HFF-Myc (cell line): ENCODE measurements at regions not wholly inside any gene's neighbourhood (a gene's known extent, or its start where the extent isn't known, plus 50 kb on each side); places are given as distances from the start of the nearest gene placed in this dataset.

Experiments
- DNase-seq: peaks from one replicate; pipeline ENCODE4 v3.0.0-alpha.2; 2011; ENCODE audit warnings: low read depth; ENCODE audit errors: extremely low read depth
- H3K4me3 ChIP-seq: replicated peaks from 2 replicates; pipeline ENCODE4 v1.5.1; 2011; ENCODE audit warnings: low read depth, mild to moderate bottlenecking, control low read depth, low read length
- TF ChIP-seq, protein P1 (sequence below): IDR thresholded peaks from 2 replicates; pipeline ENCODE4 v1.5.1; 2012; ENCODE audit warnings: mild to moderate bottlenecking, low read depth, low read length, control low read depth; ENCODE audit errors: missing control alignments

DNA sequence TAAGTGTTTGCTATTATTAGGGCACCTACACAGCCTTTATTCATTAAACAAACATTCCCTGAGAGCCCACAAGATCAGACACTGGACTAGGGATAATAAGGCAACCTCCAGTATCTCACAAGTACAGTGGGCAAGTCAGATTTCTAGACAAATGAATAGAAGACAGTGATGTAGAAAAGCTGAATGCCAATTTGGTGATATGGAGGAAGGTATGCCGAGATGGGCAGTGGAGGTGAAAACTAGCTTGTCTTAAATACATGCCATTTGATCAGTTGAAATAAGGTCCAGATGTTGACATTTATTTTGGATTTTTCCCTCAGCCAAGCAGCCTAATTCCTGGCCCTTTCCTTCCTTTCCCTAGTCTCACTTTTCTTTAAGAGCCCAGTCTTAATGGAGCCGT is 130.3 kb downstream of the RXFP2 start:
- TF ChIP-seq, protein P1, sequence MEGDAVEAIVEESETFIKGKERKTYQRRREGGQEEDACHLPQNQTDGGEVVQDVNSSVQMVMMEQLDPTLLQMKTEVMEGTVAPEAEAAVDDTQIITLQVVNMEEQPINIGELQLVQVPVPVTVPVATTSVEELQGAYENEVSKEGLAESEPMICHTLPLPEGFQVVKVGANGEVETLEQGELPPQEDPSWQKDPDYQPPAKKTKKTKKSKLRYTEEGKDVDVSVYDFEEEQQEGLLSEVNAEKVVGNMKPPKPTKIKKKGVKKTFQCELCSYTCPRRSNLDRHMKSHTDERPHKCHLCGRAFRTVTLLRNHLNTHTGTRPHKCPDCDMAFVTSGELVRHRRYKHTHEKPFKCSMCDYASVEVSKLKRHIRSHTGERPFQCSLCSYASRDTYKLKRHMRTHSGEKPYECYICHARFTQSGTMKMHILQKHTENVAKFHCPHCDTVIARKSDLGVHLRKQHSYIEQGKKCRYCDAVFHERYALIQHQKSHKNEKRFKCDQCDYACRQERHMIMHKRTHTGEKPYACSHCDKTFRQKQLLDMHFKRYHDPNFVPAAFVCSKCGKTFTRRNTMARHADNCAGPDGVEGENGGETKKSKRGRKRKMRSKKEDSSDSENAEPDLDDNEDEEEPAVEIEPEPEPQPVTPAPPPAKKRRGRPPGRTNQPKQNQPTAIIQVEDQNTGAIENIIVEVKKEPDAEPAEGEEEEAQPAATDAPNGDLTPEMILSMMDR: no peak
- no peak for DNase-seq
- no peak overlapping the region for H3K4me3 ChIP-seq

DNA sequence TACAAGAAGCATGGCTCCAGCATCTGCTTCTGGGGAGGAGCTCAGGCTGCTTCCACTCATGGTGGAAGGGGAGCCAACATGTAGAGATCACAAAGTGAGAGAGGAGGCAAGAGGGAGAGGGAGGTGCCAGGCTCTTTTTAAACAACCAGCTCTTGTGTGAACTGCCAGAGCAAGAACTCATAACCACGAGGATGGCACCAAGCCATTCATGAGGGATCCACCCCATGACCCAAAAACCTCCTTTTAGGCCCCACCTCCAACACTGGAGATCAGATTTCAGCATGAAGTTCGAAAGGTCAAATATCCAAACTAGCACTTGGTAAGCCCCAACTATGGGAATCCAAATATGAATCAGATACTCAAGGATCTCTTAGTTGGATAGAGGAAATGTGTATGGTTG is 131.2 kb downstream of the RXFP2 start:
- DNase-seq: no peak
- no peak overlapping the region for H3K4me3 ChIP-seq
- TF ChIP-seq, protein P1: no peak

DNA sequence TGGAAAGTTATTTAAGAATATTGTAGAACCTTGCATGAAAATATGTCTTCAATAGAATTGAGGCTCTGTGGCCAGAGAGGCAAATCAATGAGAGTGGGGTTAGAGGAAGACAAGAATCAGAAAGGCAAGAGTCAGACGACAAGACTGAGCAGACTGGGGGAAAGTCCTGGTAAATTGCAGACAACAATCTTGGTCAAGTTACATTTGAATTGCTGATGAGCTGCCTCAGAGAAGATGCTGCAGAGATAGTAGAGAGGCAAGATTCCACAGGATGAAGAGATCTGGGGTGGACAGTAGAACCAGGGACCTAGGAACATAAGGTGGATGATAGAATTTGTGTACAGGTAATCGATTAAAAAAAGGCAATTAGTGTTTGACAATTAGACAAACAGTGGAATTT is 133.8 kb downstream of the RXFP2 start:
- no peak overlapping the region for H3K4me3 ChIP-seq
- TF ChIP-seq, protein P1: no peak
- DNase-seq: no peak

DNA sequence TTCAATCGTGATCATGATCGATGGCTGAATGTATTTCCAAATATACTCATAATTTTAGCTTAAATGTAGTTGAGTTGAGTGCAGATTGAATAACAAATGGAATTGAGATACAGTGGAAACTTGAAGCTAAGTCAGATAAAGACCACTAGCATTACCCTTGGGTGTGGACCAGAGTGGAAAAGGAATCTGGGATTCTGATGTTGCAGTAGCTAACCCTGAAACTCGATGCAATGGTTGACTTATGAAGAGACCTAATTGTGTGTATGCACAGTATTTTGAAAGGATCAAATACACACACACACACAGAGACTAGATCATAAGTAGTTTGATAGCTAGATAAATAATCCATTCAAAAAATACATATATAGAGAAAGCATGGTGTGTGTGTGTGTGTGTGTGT is 135.8 kb downstream of the RXFP2 start:
- TF ChIP-seq, protein P1: no peak
- H3K4me3 ChIP-seq: no peak overlapping the region
- DNase-seq: no peak

DNA sequence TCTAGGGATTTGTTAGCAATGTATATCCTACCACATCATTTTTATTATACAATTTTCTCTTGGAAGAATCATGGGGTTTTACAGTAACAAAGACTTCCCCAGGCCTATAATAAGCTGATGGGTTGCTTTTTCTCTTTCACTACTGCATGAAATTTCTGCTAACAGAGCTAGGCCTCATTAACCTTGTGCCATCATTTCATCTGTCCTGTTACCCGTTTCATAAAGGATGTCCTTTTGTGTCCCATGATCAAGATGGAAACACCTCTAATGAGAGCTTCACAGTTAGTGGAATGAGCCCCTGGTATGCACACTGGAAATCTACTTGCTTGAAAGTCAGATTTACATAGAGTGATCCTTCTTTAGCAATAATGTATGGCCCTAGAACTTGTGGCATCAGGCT is 138.7 kb downstream of the RXFP2 start:
- no peak for DNase-seq
- H3K4me3 ChIP-seq: no peak overlapping the region
- TF ChIP-seq, protein P1: no peak

DNA sequence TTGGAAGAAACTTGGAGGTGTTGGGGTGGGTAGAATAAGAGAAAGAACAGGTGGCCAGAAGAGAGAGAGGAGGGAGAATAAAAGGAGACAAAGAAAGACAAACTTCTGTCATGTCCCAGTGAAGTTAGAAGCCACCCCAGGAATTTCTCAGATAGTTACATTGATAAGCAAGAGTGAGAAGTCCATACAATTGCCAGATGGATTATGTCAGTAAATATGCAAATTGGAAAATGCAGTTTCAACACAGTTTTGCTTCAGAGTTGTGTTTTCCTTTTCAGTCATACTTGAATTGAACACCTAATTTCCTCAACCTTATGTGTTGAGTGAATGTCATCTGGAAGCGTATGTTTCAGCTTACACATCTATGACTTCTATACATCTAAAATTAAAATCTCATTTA is 139.2 kb downstream of the RXFP2 start:
- DNase-seq: no peak
- TF ChIP-seq, protein P1: no peak

DNA sequence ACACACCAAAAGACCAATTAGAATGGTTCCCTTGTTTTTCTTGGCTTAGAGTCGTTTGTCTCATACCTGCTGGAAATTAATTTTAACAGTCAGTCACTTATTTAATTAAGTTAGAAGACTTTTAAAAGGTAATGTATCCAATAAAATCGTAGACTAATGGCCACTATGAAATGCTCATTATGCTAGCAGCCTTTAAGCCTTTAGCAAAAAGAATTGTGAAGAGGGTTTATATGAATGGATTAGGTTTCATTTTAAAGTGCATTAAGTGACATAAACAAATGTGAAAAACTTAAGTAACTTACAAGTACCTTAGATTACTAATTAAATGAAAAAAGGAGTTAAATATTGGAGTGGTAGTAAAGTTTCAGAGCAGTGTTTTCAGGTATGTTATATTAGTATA is 139.6 kb downstream of the RXFP2 start:
- no peak overlapping the region for H3K4me3 ChIP-seq
- DNase-seq: no peak
- TF ChIP-seq, protein P1: no peak

More for the DNA sequence above, 139.2 kb downstream of the RXFP2 start:
- no peak overlapping the region for H3K4me3 ChIP-seq
